Liver (tissue), 8 donors: ENCODE measurements at regions not wholly inside any gene's neighbourhood (a gene's known extent, or its start where the extent isn't known, plus 50 kb on each side); places are given as distances from the start of the nearest gene placed in this dataset.
"Not testable (repeated sequence)": the region's sequence is repeated elsewhere in the genome, so short reads cannot be mapped to it uniquely, and the experiment has no call there.

Experiments used
- DNase-seq: peaks from one replicate; pipeline ENCODE4 v3.0.0-alpha.2; 2017; ENCODE audit warnings: low spot score
- H3K27ac ChIP-seq, 2 donors: one replicate each; pipeline ENCODE4 v1.7.0; 2013; ENCODE audit warnings: inconsistent platforms in 2 of 2, low read length in 2 of 2, control low read depth in 1 of 2, low read depth in 1 of 2, mild to moderate bottlenecking in 1 of 2
- H3K27me3 ChIP-seq, 4 donors: one replicate each; pipeline versions ENCODE4 v1.6.1 to v1.7.0; 2013; ENCODE audit warnings: low read length in 3 of 4, inconsistent platforms in 1 of 4, mild to moderate bottlenecking in 1 of 4, moderate library complexity in 1 of 4; ENCODE audit not compliant: control insufficient read depth in 4 of 4, insufficient read depth in 4 of 4
- H3K36me3 ChIP-seq, 4 donors: one replicate each; pipeline versions ENCODE4 v1.6.1 to v1.7.0; 2013; ENCODE audit warnings: low read length in 3 of 4, mild to moderate bottlenecking in 3 of 4, low read depth in 1 of 4, moderate library complexity in 1 of 4; ENCODE audit not compliant: control insufficient read depth in 4 of 4, insufficient read depth in 3 of 4
- H3K4me1 ChIP-seq, 4 donors: one replicate each; pipeline versions ENCODE4 v1.6.1 to v1.7.0; 2013; ENCODE audit warnings: low read length in 3 of 4, mild to moderate bottlenecking in 3 of 4, moderate library complexity in 1 of 4; ENCODE audit not compliant: control insufficient read depth in 4 of 4, insufficient read depth in 4 of 4
- H3K4me3 ChIP-seq, 3 donors: one replicate each; pipeline versions ENCODE4 v1.6.1 to v1.7.0; 2013; ENCODE audit warnings: low read length in 3 of 3, control low read depth in 1 of 3, low read depth in 1 of 3, mild to moderate bottlenecking in 1 of 3
- H3K9ac ChIP-seq, 2 donors: one replicate each; pipeline ENCODE4 v1.7.0; 2013; ENCODE audit warnings: low read length in 2 of 2, mild to moderate bottlenecking in 2 of 2, moderate library complexity in 2 of 2, control low read depth in 1 of 2, low read depth in 1 of 2
- H3K9me3 ChIP-seq, 4 donors: one replicate each; pipeline versions ENCODE4 v1.6.1 to v1.7.0; 2013; ENCODE audit warnings: low read length in 3 of 4; ENCODE audit not compliant: control insufficient read depth in 4 of 4
- FOXA1 ChIP-seq: IDR thresholded peaks from 2 replicates; pipeline ENCODE4 v1.6.1; 2016; ENCODE audit warnings: antibody characterized with exemption
- FOXA2 ChIP-seq: IDR thresholded peaks from 2 replicates; pipeline ENCODE4 v1.6.1; 2016; ENCODE audit warnings: antibody characterized with exemption
- GABPA ChIP-seq, 2 donors: IDR thresholded peaks in 1 of 2; conservative IDR thresholded peaks in 1 of 2; 2 replicates each; pipeline ENCODE4 v1.6.1; 2016; ENCODE audit warnings: antibody characterized with exemption in 2 of 2, mild to moderate bottlenecking in 1 of 2, moderate library complexity in 1 of 2
- HNF4A ChIP-seq, 2 donors: conservative IDR thresholded peaks; 2 replicates each; pipeline ENCODE4 v1.6.1; 2016; ENCODE audit warnings: antibody characterized with exemption in 2 of 2, mild to moderate bottlenecking in 2 of 2
- HNF4G ChIP-seq: IDR thresholded peaks from 2 replicates; pipeline ENCODE4 v1.6.1; 2016; ENCODE audit warnings: antibody characterized with exemption
- JUND ChIP-seq, 2 donors: IDR thresholded peaks; 2 replicates each; pipeline ENCODE4 v1.6.1; 2016; ENCODE audit warnings: antibody characterized with exemption in 2 of 2
- RAD21 ChIP-seq, 2 donors: IDR thresholded peaks; 2 replicates each; pipeline ENCODE4 v1.6.1; 2016; ENCODE audit warnings: antibody characterized with exemption in 2 of 2, mild to moderate bottlenecking in 2 of 2
- REST ChIP-seq: IDR thresholded peaks from 2 replicates; pipeline ENCODE4 v1.6.1; 2016; ENCODE audit warnings: antibody characterized with exemption, mild to moderate bottlenecking
- RXRA ChIP-seq, 2 donors: IDR thresholded peaks; 2 replicates each; pipeline ENCODE4 v1.6.1; 2017 to 2018; ENCODE audit warnings: antibody characterized with exemption in 2 of 2, mild to moderate bottlenecking in 1 of 2
- TAF1 ChIP-seq: conservative IDR thresholded peaks from 2 replicates; pipeline ENCODE4 v1.6.1; 2016; ENCODE audit warnings: antibody characterized with exemption, mild to moderate bottlenecking
- YY1 ChIP-seq: IDR thresholded peaks from 2 replicates; pipeline ENCODE4 v1.6.1; 2016; ENCODE audit warnings: antibody characterized with exemption, mild to moderate bottlenecking
- WGBS: extraction: QIAGEN DNeasy Blood & Tissue Kit; methylation state at CpG from one replicate; pipeline ENCODE4 v1.1.7; 2013; 5-methylcytosine and 5-hydroxymethylcytosine counted together
- TF ChIP-seq, protein P1 (sequence below): IDR thresholded peaks from 2 replicates; pipeline ENCODE4 v1.6.1; 2016; ENCODE audit warnings: antibody characterized with exemption
- TF ChIP-seq, protein P2 (sequence below): IDR thresholded peaks from 2 replicates; pipeline ENCODE4 v1.6.1; 2016; ENCODE audit warnings: antibody characterized with exemption
- TF ChIP-seq, protein P3 (sequence below): fragments of 150-350 bp; IDR thresholded peaks from 2 replicates; pipeline ENCODE4 v1.5.1; 2017; ENCODE audit warnings: improper control_type of control experiment, low read depth, low read length; ENCODE audit not compliant: missing input control
- donor health status: healthy.
- donor health status: healthy.
- donor health status: healthy.
- donor health status: healthy.
- donor health status: healthy.

DNA sequence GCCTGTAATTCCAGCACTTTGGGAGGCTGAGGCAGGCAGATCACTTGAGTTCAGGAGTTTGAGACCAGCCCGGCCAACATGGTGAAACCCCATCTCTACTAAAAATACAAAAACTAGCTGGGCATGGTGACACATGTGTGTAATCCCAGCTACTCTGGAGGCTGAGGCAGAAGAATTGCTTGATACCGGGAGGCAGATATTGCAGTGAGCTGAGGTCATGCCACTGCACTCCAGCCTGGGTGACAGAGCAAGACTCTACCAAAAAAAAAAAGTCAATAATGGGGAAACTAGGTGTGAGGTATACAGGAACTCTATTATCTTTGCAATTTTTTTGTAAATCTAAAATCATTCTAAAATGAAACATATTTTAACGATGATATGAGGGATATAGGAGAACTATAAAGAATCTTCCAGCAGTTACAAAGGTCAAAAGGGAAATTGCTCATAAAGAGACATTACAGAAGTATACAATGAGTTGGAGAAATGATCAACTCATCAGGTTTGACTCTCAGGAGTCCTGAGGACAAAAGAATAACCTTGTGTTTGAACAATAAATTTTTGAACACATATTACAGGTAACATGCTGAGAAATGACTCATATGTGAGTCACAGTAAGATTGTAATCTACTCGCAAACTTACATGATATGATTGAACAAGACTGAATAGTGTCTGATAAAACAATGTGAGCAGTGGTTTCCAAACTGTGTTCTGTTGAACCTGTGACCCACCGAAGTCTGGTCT lies 272.6 kb downstream of the FGFR2 start:
- no peaks in the 10 kb centered on the region for H3K27me3 ChIP-seq
- no peaks in the 10 kb centered on the region for H3K9me3 ChIP-seq
- no peak overlapping the region for H3K9ac ChIP-seq
- no peaks in the 10 kb centered on the region for H3K36me3 ChIP-seq
- WGBS = 72% methylated on average over 5 of the region's 5 CpGs
- DNase-seq = no peak
- no peak overlapping the region for H3K4me3 ChIP-seq
- peaks cover 0 to 5% (median 2%) of the 10 kb centered on the region in 4 donors for H3K4me1 ChIP-seq
- TF ChIP-seq REST (no peak), JUND (IDR thresholded peaks at IDR 0.05) (peak in 1 of 2 donors; percentile 19)
- no peak overlapping the region for H3K27ac ChIP-seq

- no peak for DNase-seq
- Histone ChIP-seq H3K9ac (no peak overlapping the region), H3K36me3 (no peaks in the 10 kb centered on the region), H3K27me3 (no peaks in the 10 kb centered on the region), H3K4me1 (peaks cover 0 to 3% (median 0%) of the 10 kb centered on the region in 4 donors), H3K4me3 (no peak overlapping the region), H3K9me3 (no peaks in the 10 kb centered on the region), H3K27ac (no peak overlapping the region)
- TF ChIP-seq RXRA (IDR thresholded peaks at IDR 0.05) (no peak), HNF4G (no peak), FOXA2 (no peak), TAF1 (no peak)
- WGBS = 94% methylated on average over 4 of the region's 4 CpGs
Measured at GRCh38 chr10:121326905-121327304, 271.3 kb downstream of the FGFR2 start.

DNA sequence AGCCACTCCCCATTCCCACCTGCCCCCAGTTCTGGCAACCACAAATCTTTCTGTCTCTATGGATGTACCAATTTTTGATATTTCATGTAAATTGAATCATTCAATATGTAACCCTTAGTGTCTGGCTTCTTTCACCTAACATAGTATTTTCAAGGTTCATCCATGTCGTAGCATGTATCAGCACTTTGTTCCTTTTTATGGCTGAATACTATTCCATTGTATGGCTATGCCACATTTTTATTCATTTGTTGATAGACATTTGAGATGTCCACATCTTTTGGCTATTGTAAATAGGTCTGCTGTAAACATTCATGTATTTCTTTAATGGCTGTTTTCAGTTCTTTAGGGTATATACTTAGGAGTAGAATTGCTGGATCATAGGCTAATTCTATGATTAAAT lies 270.5 kb downstream of the FGFR2 start:
- Histone ChIP-seq H3K36me3 (no peaks in the 10 kb centered on the region), H3K9ac (no peak overlapping the region), H3K27ac (no peak overlapping the region), H3K4me1 (no peaks in the 10 kb centered on the region), H3K4me3 (no peak overlapping the region), H3K27me3 (no peaks in the 10 kb centered on the region), H3K9me3 (no peaks in the 10 kb centered on the region)
- DNase-seq = no peak
- WGBS = 48% methylated on average over 1 of the region's 1 CpG
- TF ChIP-seq, protein P1, sequence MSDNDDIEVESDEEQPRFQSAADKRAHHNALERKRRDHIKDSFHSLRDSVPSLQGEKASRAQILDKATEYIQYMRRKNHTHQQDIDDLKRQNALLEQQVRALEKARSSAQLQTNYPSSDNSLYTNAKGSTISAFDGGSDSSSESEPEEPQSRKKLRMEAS = no peak
- TF ChIP-seq, protein P2, sequence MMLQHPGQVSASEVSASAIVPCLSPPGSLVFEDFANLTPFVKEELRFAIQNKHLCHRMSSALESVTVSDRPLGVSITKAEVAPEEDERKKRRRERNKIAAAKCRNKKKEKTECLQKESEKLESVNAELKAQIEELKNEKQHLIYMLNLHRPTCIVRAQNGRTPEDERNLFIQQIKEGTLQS = no peak
- TF ChIP-seq JUND (IDR thresholded peaks at IDR 0.05) (no peak), REST (no peak), TAF1 (no peak), FOXA1 (no peak), HNF4G (no peak), GABPA (IDR thresholded peaks at IDR 0.05 in 1 of 2, conservative IDR thresholded peaks at IDR 0.05 in 1 of 2) (no peak), RAD21 (IDR thresholded peaks at IDR 0.05) (no peak), HNF4A (conservative IDR thresholded peaks at IDR 0.05) (no peak), YY1 (no peak)
- TF ChIP-seq, protein P3, sequence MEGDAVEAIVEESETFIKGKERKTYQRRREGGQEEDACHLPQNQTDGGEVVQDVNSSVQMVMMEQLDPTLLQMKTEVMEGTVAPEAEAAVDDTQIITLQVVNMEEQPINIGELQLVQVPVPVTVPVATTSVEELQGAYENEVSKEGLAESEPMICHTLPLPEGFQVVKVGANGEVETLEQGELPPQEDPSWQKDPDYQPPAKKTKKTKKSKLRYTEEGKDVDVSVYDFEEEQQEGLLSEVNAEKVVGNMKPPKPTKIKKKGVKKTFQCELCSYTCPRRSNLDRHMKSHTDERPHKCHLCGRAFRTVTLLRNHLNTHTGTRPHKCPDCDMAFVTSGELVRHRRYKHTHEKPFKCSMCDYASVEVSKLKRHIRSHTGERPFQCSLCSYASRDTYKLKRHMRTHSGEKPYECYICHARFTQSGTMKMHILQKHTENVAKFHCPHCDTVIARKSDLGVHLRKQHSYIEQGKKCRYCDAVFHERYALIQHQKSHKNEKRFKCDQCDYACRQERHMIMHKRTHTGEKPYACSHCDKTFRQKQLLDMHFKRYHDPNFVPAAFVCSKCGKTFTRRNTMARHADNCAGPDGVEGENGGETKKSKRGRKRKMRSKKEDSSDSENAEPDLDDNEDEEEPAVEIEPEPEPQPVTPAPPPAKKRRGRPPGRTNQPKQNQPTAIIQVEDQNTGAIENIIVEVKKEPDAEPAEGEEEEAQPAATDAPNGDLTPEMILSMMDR = no peak

DNA sequence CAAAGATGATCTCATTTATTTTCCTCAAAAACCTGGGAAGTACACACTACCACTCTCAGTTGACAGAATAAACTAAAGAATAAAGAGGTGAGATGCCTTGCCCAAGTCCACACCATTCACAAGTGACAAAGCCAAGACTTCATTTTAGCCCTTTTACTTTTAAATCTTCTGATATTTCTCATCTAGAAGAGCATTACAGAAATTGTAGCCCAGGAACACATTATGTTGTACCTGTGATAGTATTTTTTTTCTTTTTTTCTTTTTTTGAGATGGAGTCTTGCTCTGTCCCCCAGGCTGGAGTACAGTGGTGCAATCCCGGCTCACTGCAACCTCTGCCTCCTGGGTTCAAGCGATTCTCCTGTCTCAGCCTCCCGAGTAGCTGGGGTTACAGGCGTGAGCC lies 268.6 kb downstream of the FGFR2 start:
- not testable (repeated sequence) for H3K4me1 ChIP-seq, H3K9me3 ChIP-seq, H3K36me3 ChIP-seq, H3K27me3 ChIP-seq, H3K27ac ChIP-seq, DNase-seq, H3K9ac ChIP-seq, H3K4me3 ChIP-seq
- WGBS = 94% methylated on average over 4 of the region's 4 CpGs
